ENCODE measurements at regions not wholly inside any gene's neighbourhood (a gene's known extent, or its start where the extent isn't known, plus 50 kb on each side); places are given as distances from the start of the nearest gene placed in this dataset.
"Not testable (repeated sequence)": the region's sequence is repeated elsewhere in the genome, so short reads cannot be mapped to it uniquely, and the experiment has no call there.

DNA sequence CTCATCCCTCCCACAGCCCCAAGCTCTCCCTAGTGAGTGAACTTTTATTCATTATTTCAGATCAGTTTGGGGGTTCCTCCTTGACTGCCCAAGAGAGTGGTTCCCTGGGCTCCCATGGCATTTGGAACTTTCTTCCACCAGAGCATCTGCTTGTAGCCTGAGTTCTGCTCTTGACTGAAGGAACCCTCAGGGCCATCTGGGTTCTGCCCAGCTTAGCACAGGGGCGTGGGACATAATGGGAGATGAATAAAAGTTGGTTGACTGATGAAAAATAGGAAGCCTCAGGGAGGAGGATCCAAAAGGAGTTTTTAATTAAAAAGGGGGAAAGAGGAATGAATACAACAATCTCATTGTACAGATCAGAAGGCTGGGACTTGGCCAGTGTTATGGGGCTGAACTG is 73.4 kb downstream of the CYTL1 start:
- WGBS (ENCODE audit: insufficient coverage) = 88% methylated on average over 1 of the region's 1 CpG
- H3K27ac ChIP-seq (ENCODE audit: insufficient read depth in 1 of 2, low read depth in 1 of 2, low read length in 2 of 2, poor library complexity in 1 of 2, severe bottlenecking in 2 of 2) = no peak overlapping the region
- peaks cover 11 to 24% (median 21%) of the 10 kb centered on the region in 4 experiments for H3K4me1 ChIP-seq (ENCODE audit: control extremely low read depth in 1 of 4, control insufficient read depth in 4 of 4, insufficient read depth in 4 of 4, low read length in 3 of 4)
- ChIA-PET POLR2A (no interaction called here), CTCF (no interaction called here)
- peaks cover 0 to 9% (median 0%) of the 10 kb centered on the region in 5 experiments for H3K9me3 ChIP-seq (ENCODE audit: control extremely low read depth in 1 of 5, control insufficient read depth in 4 of 5, insufficient read depth in 2 of 5, low read depth in 1 of 5, low read length in 4 of 5)
- DNase-seq = no peak
- H3K4me3 ChIP-seq (ENCODE audit: control insufficient read depth in 1 of 7, extremely low read depth in 1 of 7, insufficient read depth in 4 of 7, low read depth in 2 of 7, low read length in 6 of 7) = no peak overlapping the region
- no peaks in the 10 kb centered on the region for H3K36me3 ChIP-seq (ENCODE audit: control insufficient read depth in 4 of 4, insufficient read depth in 4 of 4, low read length in 3 of 4)
- no peaks in the 10 kb centered on the region for H3K27me3 ChIP-seq (replicated peaks in 2 of 5; ENCODE audit: control insufficient read depth in 4 of 5, insufficient read depth in 5 of 5, low read length in 4 of 5)

DNA sequence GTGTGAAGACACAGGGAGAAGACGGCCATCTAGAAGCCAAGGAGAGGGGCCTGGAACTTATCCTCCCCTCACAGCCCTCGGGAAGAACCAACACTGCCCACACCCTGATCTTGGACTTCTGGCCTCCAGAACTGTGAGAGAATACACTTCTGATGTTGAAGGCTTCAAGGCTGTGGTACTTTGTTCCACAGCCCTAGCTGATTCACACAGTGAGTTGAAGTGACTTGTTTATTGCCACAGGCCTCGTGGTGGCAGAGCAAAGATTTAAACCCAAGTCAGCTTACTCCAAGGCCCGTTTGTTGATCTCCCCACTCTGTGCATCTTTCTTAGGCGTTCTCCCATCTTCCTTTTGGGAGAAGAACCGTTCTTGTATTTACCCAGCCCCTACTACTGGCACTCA is 72.8 kb downstream of the CYTL1 start:
- no peak overlapping the region for H3K27ac ChIP-seq (ENCODE audit: insufficient read depth in 1 of 2, low read depth in 1 of 2, low read length in 2 of 2, poor library complexity in 1 of 2, severe bottlenecking in 2 of 2)
- H3K36me3 ChIP-seq (ENCODE audit: control insufficient read depth in 4 of 4, insufficient read depth in 4 of 4, low read length in 3 of 4) = no peaks in the 10 kb centered on the region
- POLR2A ChIA-PET = no interaction called here
- no peaks in the 10 kb centered on the region for H3K27me3 ChIP-seq (replicated peaks in 2 of 5; ENCODE audit: control insufficient read depth in 4 of 5, insufficient read depth in 5 of 5, low read length in 4 of 5)
- no peak for DNase-seq
- H3K4me3 ChIP-seq (ENCODE audit: control insufficient read depth in 1 of 7, extremely low read depth in 1 of 7, insufficient read depth in 4 of 7, low read depth in 2 of 7, low read length in 6 of 7) = no peak overlapping the region
- H3K4me1 ChIP-seq (ENCODE audit: control extremely low read depth in 1 of 4, control insufficient read depth in 4 of 4, insufficient read depth in 4 of 4, low read length in 3 of 4) = peaks cover 11 to 27% (median 22%) of the 10 kb centered on the region in 4 experiments
- CTCF ChIA-PET = no interaction called here
- H3K9me3 ChIP-seq (ENCODE audit: control extremely low read depth in 1 of 5, control insufficient read depth in 4 of 5, insufficient read depth in 2 of 5, low read depth in 1 of 5, low read length in 4 of 5) = peaks cover 0 to 9% (median 0%) of the 10 kb centered on the region in 5 experiments
- 98% methylated on average over 5 of the region's 6 CpGs for WGBS (ENCODE audit: insufficient coverage)

DNA sequence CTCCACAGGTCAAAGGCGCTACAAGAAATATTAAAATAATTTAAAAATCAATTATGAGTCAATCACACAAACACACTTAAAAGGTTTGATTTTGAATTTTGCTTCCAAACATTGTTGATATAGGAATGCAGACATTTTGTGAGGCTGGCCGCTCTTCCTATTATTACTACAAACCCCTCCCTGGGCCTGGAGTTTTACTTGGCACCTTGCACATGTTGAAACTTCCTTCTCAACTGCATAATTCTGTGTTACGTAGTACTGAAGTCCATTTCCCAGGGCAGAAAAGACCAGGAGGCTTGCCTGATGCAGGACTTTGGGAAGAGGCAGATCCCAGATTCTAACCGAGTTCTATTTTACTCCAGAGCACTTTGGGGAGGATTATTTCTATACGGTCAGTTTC is 71.5 kb downstream of the CYTL1 start:
- H3K27me3 ChIP-seq (replicated peaks in 2 of 5; ENCODE audit: control insufficient read depth in 4 of 5, insufficient read depth in 5 of 5, low read length in 4 of 5) = no peaks in the 10 kb centered on the region
- peaks cover 10 to 27% (median 22%) of the 10 kb centered on the region in 4 experiments for H3K4me1 ChIP-seq (ENCODE audit: control extremely low read depth in 1 of 4, control insufficient read depth in 4 of 4, insufficient read depth in 4 of 4, low read length in 3 of 4)
- CTCF ChIA-PET = no interaction called here
- POLR2A ChIA-PET = no interaction called here
- DNase-seq = no peak
- no peak overlapping the region for H3K4me3 ChIP-seq (ENCODE audit: control insufficient read depth in 1 of 7, extremely low read depth in 1 of 7, insufficient read depth in 4 of 7, low read depth in 2 of 7, low read length in 6 of 7)
- WGBS (ENCODE audit: insufficient coverage) = 94% methylated on average over 2 of the region's 5 CpGs
- no peak overlapping the region for H3K27ac ChIP-seq (ENCODE audit: insufficient read depth in 1 of 2, low read depth in 1 of 2, low read length in 2 of 2, poor library complexity in 1 of 2, severe bottlenecking in 2 of 2)
- no peaks in the 10 kb centered on the region for H3K36me3 ChIP-seq (ENCODE audit: control insufficient read depth in 4 of 4, insufficient read depth in 4 of 4, low read length in 3 of 4)
- peaks cover 0 to 9% (median 0%) of the 10 kb centered on the region in 5 experiments for H3K9me3 ChIP-seq (ENCODE audit: control extremely low read depth in 1 of 5, control insufficient read depth in 4 of 5, insufficient read depth in 2 of 5, low read depth in 1 of 5, low read length in 4 of 5)

DNA sequence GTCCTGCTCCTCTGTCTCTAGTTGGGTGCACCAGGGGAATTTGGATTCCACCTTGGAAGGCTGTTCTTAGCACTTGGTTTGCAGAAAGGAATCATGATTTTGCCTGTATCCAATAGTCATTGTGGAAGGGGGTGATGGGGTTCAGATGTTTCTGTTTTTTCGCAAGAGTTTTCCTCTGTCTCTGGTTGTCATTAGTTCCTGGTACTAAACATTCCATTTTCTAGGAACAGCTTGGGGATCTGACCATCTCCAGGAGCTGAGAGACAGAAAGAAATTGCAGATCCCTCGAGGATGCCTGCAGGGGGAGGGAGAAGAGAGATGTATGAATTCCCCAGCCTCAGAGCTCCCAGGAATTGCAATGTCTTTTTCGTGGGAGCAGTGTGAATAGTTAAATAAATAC is 70.9 kb downstream of the CYTL1 start:
- no peak overlapping the region for H3K27ac ChIP-seq (ENCODE audit: insufficient read depth in 1 of 2, low read depth in 1 of 2, low read length in 2 of 2, poor library complexity in 1 of 2, severe bottlenecking in 2 of 2)
- H3K27me3 ChIP-seq (replicated peaks in 2 of 5; ENCODE audit: control insufficient read depth in 4 of 5, insufficient read depth in 5 of 5, low read length in 4 of 5) = no peaks in the 10 kb centered on the region
- no peaks in the 10 kb centered on the region for H3K36me3 ChIP-seq (ENCODE audit: control insufficient read depth in 4 of 4, insufficient read depth in 4 of 4, low read length in 3 of 4)
- 94% methylated on average over 3 of the region's 3 CpGs for WGBS (ENCODE audit: insufficient coverage)
- H3K4me3 ChIP-seq (ENCODE audit: control insufficient read depth in 1 of 7, extremely low read depth in 1 of 7, insufficient read depth in 4 of 7, low read depth in 2 of 7, low read length in 6 of 7) = no peak overlapping the region
- CTCF ChIA-PET = no interaction called here
- peaks cover 8 to 23% (median 16%) of the 10 kb centered on the region in 4 experiments for H3K4me1 ChIP-seq (ENCODE audit: control extremely low read depth in 1 of 4, control insufficient read depth in 4 of 4, insufficient read depth in 4 of 4, low read length in 3 of 4)
- POLR2A ChIA-PET = no interaction called here
- DNase-seq = no peak
- H3K9me3 ChIP-seq (ENCODE audit: control extremely low read depth in 1 of 5, control insufficient read depth in 4 of 5, insufficient read depth in 2 of 5, low read depth in 1 of 5, low read length in 4 of 5) = peaks cover 0 to 9% (median 0%) of the 10 kb centered on the region in 5 experiments

DNA sequence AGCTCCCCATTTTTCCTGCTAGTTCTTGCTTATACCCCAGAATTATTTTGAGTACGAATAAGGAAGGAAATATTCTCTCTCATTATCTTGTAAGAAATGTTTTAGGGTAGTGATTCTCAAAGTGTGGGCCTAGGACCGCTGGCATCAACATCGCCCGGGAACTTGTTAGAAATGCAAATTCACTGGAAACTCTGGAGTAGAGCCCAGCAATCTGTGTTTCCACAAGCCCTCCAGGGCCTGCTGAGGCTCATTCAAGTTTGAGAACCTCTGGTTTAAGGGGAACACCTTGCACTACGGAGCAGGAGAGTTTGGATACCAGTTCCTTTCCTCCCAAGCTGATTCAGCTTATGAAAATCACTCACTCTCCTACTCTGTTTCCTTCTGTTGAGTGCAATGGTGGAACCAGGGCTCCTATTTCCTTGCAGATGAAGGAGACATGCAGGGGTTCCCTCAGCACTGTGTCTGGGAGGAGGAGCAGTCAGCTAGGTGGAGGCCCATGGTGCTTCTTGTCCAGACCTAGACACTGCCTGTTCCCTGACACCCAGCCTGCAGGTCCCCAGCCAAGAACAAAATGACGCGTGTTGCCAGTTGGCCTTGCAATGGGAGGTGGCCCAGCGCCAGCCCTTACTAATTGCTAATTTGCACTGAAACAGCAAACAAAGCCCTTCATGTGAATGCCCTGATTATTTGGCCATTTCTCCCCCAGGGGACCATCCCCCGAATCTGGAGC is 68.5 kb downstream of the CYTL1 start:
- 71% methylated on average over 7 of the region's 9 CpGs for WGBS (ENCODE audit: insufficient coverage)
- POLR2A ChIA-PET = no interaction called here
- DNase-seq = no peak
- Histone ChIP-seq H3K27me3 (replicated peaks in 2 of 5; ENCODE audit: control insufficient read depth in 4 of 5, insufficient read depth in 5 of 5, low read length in 4 of 5) (no peaks in the 10 kb centered on the region), H3K36me3 (ENCODE audit: control insufficient read depth in 4 of 4, insufficient read depth in 4 of 4, low read length in 3 of 4) (no peaks in the 10 kb centered on the region), H3K4me3 (ENCODE audit: control insufficient read depth in 1 of 7, extremely low read depth in 1 of 7, insufficient read depth in 4 of 7, low read depth in 2 of 7, low read length in 6 of 7) (no peak overlapping the region), H3K9me3 (ENCODE audit: control extremely low read depth in 1 of 5, control insufficient read depth in 4 of 5, insufficient read depth in 2 of 5, low read depth in 1 of 5, low read length in 4 of 5) (peaks cover 0 to 5% (median 0%) of the 10 kb centered on the region in 5 experiments), H3K27ac (ENCODE audit: insufficient read depth in 1 of 2, low read depth in 1 of 2, low read length in 2 of 2, poor library complexity in 1 of 2, severe bottlenecking in 2 of 2) (no peak overlapping the region), H3K4me1 (ENCODE audit: control extremely low read depth in 1 of 4, control insufficient read depth in 4 of 4, insufficient read depth in 4 of 4, low read length in 3 of 4) (peaks cover 0 to 7% (median 3%) of the 10 kb centered on the region in 4 experiments)
- CTCF ChIA-PET = no interaction called here

DNA sequence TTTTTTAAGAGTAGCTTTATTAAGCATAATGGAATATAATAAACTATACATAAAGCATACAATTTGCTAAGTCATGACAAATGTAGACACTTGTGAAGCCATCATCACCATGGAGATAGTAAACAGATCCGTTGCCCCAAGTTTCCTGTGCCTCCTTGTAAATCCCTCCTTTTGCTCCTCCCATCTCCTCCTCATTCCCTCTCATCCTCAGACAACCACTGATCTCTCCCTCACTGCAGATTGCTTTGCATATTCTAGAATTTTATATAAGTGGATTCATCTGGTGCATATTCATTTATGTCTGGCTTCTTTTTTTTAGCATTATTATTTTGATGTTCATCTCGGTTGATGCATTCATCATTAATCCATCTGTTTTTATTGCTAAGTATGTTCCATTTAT is 67.0 kb downstream of the CYTL1 start:
- Histone ChIP-seq H3K4me1 (ENCODE audit: control extremely low read depth in 1 of 4, control insufficient read depth in 4 of 4, insufficient read depth in 4 of 4, low read length in 3 of 4) (peaks cover 0 to 7% (median 3%) of the 10 kb centered on the region in 4 experiments), H3K36me3 (ENCODE audit: control insufficient read depth in 4 of 4, insufficient read depth in 4 of 4, low read length in 3 of 4) (no peaks in the 10 kb centered on the region), H3K9me3 (ENCODE audit: control extremely low read depth in 1 of 5, control insufficient read depth in 4 of 5, insufficient read depth in 2 of 5, low read depth in 1 of 5, low read length in 4 of 5) (no peaks in the 10 kb centered on the region), H3K27ac (ENCODE audit: insufficient read depth in 1 of 2, low read depth in 1 of 2, low read length in 2 of 2, poor library complexity in 1 of 2, severe bottlenecking in 2 of 2) (no peak overlapping the region), H3K27me3 (replicated peaks in 2 of 5; ENCODE audit: control insufficient read depth in 4 of 5, insufficient read depth in 5 of 5, low read length in 4 of 5) (no peaks in the 10 kb centered on the region), H3K4me3 (ENCODE audit: control insufficient read depth in 1 of 7, extremely low read depth in 1 of 7, insufficient read depth in 4 of 7, low read depth in 2 of 7, low read length in 6 of 7) (no peak overlapping the region)
- POLR2A ChIA-PET = no interaction called here
- no peak for DNase-seq
- WGBS (ENCODE audit: insufficient coverage) = 30% methylated on average over 1 of the region's 2 CpGs
- CTCF ChIA-PET = interaction anchor here (1.0 to 1.2 kb wide), 2 partner anchors 9 to 25 kb away, joined by 3 read pairs; no protein-coding TSS in a partner anchor

DNA sequence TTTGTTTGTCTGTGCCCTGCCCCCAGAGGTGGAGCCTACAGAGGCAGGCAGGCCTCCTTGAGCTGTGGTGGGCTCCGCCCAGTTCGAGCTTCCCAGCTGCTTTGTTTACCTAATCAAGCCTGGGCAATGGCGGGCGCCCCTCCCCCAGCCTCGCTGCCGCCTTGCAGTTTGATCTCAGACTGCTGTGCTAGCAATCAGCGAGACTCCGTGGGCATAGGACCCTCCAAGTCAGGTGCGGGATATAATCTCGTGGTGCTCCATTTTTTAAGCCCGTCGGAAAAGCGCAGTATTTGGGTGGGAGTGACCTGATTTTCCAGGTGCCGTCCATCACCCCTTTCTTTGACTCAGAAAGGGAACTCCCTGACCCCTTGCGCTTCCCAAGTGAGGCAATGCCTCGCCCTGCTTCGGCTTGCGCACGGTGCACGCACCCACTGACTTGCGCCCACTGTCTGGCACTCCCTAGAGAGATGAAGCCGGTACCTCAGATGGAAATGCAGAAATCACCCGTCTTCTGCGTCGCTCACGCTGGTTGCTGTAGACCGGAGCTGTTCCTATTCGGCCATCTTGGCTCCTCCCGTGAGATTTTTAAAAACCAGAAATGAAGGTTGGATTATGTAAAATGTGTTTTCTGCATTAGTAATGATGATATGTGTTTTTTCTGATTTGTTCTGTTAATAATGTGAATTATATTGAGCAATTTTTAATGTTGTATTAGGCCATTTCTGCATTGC is 59.7 kb downstream of the CYTL1 start:
- H3K4me3 ChIP-seq (ENCODE audit: control insufficient read depth in 1 of 7, extremely low read depth in 1 of 7, insufficient read depth in 4 of 7, low read depth in 2 of 7, low read length in 6 of 7); H3K27me3 ChIP-seq (replicated peaks in 2 of 5; ENCODE audit: control insufficient read depth in 4 of 5, insufficient read depth in 5 of 5, low read length in 4 of 5); POLR2A ChIA-PET; H3K27ac ChIP-seq (ENCODE audit: insufficient read depth in 1 of 2, low read depth in 1 of 2, low read length in 2 of 2, poor library complexity in 1 of 2, severe bottlenecking in 2 of 2); CTCF ChIA-PET; DNase-seq; H3K4me1 ChIP-seq (ENCODE audit: control extremely low read depth in 1 of 4, control insufficient read depth in 4 of 4, insufficient read depth in 4 of 4, low read length in 3 of 4); H3K36me3 ChIP-seq (ENCODE audit: control insufficient read depth in 4 of 4, insufficient read depth in 4 of 4, low read length in 3 of 4): not testable (repeated sequence)
- WGBS (ENCODE audit: insufficient coverage) = 96% methylated on average over 19 of the region's 29 CpGs
- H3K9me3 ChIP-seq (ENCODE audit: control extremely low read depth in 1 of 5, control insufficient read depth in 4 of 5, insufficient read depth in 2 of 5, low read depth in 1 of 5, low read length in 4 of 5) = peaks cover 9 to 38% (median 12%) of the 10 kb centered on the region in 5 experiments
